ENCODE measurements at regions not wholly inside any gene's neighbourhood (a gene's known extent, or its start where the extent isn't known, plus 50 kb on each side); places are given as distances from the start of the nearest gene placed in this dataset.

GRCh38 chr2:236637686-236638569 lies 68.3 kb downstream of the ACKR3 start:
- H4K5ac ChIP-seq (ENCODE audit: insufficient read length, low read depth, low read length): no peak overlapping the region
- no peak overlapping the region for H2BK20ac ChIP-seq (ENCODE audit: low read length)
- H2BK15ac ChIP-seq (ENCODE audit: low read length): no peak overlapping the region
- no peak overlapping the region for H4K8ac ChIP-seq (ENCODE audit: extremely low read depth, insufficient read depth, low read length)
- H2BK5ac ChIP-seq (ENCODE audit: low read depth, low read length): no peak overlapping the region
- no peaks in the 10 kb centered on the region for H3K23me2 ChIP-seq (ENCODE audit: low read depth, low read length)
- no peak overlapping the region for H3K4me3 ChIP-seq (ENCODE audit: extremely low read depth in 1 of 4, insufficient read depth in 2 of 4, low read depth in 3 of 4, low read length in 4 of 4)
- H3K56ac ChIP-seq (replicated peaks; ENCODE audit: insufficient read length, low read depth, low read length): no peak overlapping the region
- H3K4me2 ChIP-seq (ENCODE audit: insufficient read depth in 1 of 2, low read depth in 2 of 2, low read length in 2 of 2): no peak overlapping the region
- WGBS, 2 experiments (ENCODE audit: extremely low coverage in 1 of 2, insufficient coverage in 1 of 2, insufficient read length in 1 of 2, insufficient replicate concordance in 2 of 2, low coverage in 1 of 2, low lambda C conversion rate in 2 of 2, missing lambda C conversion rate in 1 of 2): 89% methylated on average over 6 of the region's 6 CpGs; no CpG with 5 or more reads in 1 of the 2 experiments
- H4K20me1 ChIP-seq (replicated peaks in 1 of 2; ENCODE audit: control insufficient read depth in 1 of 2, insufficient read depth in 2 of 2, low read length in 2 of 2): no peaks in the 10 kb centered on the region
- H3K4ac ChIP-seq (replicated peaks; ENCODE audit: insufficient read length, low read depth, low read length): no peak overlapping the region
- H2BK12ac ChIP-seq (ENCODE audit: low read depth, low read length): no peak overlapping the region
- no peaks in the 10 kb centered on the region; a peak in 1 of 4 replicates for H3K9me3 ChIP-seq (ENCODE audit: insufficient read depth in 2 of 2, low read depth in 1 of 2, low read length in 1 of 2)
- H3K9ac ChIP-seq (replicated peaks in 1 of 4; ENCODE audit: extremely low read depth in 1 of 4, low read depth in 3 of 4, low read length in 3 of 4): no peak overlapping the region
- no peak overlapping the region for H4K91ac ChIP-seq (replicated peaks; ENCODE audit: insufficient read length, low read length)
- H2AFZ ChIP-seq (ENCODE audit: low read length): no peak overlapping the region
- POLR2A ChIA-PET (ENCODE audit: partially characterized antibody): no interaction called here
- no peak overlapping the region for H3K23ac ChIP-seq (ENCODE audit: insufficient read length)
- H3K18ac ChIP-seq (ENCODE audit: extremely low read depth, low read length): no peak overlapping the region
- no peaks in the 10 kb centered on the region for H3K27me3 ChIP-seq (replicated peaks in 1 of 4; ENCODE audit: control insufficient read depth in 3 of 4, extremely low read depth in 1 of 4, insufficient read depth in 3 of 4, low read length in 3 of 4)
- DNase-seq (ENCODE audit: low read depth in 1 of 2, low spot score in 2 of 2) (no peak), FAIRE-seq (no peak)
- CTCF ChIA-PET (ENCODE audit: partially characterized antibody): no interaction called here
- no peak overlapping the region for H3K27ac ChIP-seq (ENCODE audit: low read depth, low read length)
- no peaks in the 10 kb centered on the region for H3K79me2 ChIP-seq (ENCODE audit: control insufficient read depth in 1 of 2, insufficient read depth in 2 of 2, low read length in 2 of 2)
- peaks cover 0 to 4% (median 0%) of the 10 kb centered on the region in 4 experiments; a peak in 2 of 7 replicates for H3K4me1 ChIP-seq (replicated peaks in 1 of 4; ENCODE audit: control insufficient read depth in 3 of 4, insufficient read depth in 4 of 4, low read length in 3 of 4)
- H3K79me1 ChIP-seq (ENCODE audit: low read depth, low read length): no peaks in the 10 kb centered on the region
- H3K14ac ChIP-seq (ENCODE audit: insufficient read length): no peak overlapping the region
- H2BK120ac ChIP-seq (replicated peaks; ENCODE audit: low read depth, low read length): no peak overlapping the region
- H2AK5ac ChIP-seq (ENCODE audit: low read depth, low read length): no peak overlapping the region
- no peaks in the 10 kb centered on the region for H3K36me3 ChIP-seq (ENCODE audit: control insufficient read depth in 2 of 4, insufficient read depth in 4 of 4, low read length in 3 of 4)
- TF ChIP-seq HDAC2 (IDR thresholded peaks at IDR 0.05; ENCODE audit: borderline replicate concordance in 1 of 2, low read depth in 2 of 2, low read length in 2 of 2) (no peak), KDM4A (IDR thresholded peaks at IDR 0.05; ENCODE audit: low read depth, low read length, severe bottlenecking) (no peak), SP4 (IDR thresholded peaks at IDR 0.05; ENCODE audit: low read length) (no peak), TEAD4 (IDR thresholded peaks at IDR 0.05; ENCODE audit: low read depth, low read length) (no peak), EGR1 (IDR thresholded peaks at IDR 0.05; ENCODE audit: borderline replicate concordance, low read depth, low read length) (no peak), CBX5 (IDR thresholded peaks at IDR 0.05; ENCODE audit: low read depth, low read length) (no peak), POLR2A (IDR thresholded peaks at IDR 0.05; ENCODE audit: control extremely low read depth in 1 of 2, low read depth in 2 of 2, low read length in 2 of 2) (no peak), FOSL1 (IDR thresholded peaks at IDR 0.05; ENCODE audit: insufficient read depth, low read depth, low read length) (no peak), CREB1 (IDR thresholded peaks at IDR 0.05) (no peak), POLR2AphosphoS5 (IDR thresholded peaks at IDR 0.05; ENCODE audit: low read depth, low read length) (no peak), KDM5A (IDR thresholded peaks at IDR 0.05; ENCODE audit: low read length) (no peak), JUND (IDR thresholded peaks at IDR 0.05; ENCODE audit: low read length) (no peak), SIRT6 (IDR thresholded peaks at IDR 0.05; ENCODE audit: low read length) (no peak)
- TF ChIP-seq, protein P1, sequence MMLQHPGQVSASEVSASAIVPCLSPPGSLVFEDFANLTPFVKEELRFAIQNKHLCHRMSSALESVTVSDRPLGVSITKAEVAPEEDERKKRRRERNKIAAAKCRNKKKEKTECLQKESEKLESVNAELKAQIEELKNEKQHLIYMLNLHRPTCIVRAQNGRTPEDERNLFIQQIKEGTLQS (IDR thresholded peaks at IDR 0.05; ENCODE audit: insufficient read depth, low read depth, low read length): no peak

All from H1 (cell line).